ENCODE measurements at regions not wholly inside any gene's neighbourhood (a gene's known extent, or its start where the extent isn't known, plus 50 kb on each side); places are given as distances from the start of the nearest gene placed in this dataset.

DNA sequence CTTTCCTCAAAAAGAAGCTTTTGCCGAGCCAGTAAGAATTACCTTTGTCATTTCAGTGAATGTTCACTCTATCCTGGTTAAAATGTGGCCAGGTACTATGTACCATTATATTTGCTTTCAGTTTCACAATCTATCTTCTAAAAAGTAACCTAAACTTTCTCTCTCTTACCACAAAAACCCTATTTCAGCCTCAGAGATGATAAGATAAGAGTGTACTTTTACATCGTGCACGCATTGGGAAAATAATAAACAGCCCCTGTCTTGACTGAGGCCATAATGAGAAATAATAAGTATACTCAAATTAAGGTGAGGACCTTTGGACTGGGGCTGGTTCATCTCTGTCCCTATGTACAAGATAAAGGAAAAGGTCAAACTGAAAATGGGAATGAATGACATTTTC is 77.7 kb downstream of the ZNF726 start (continued):
- TF ChIP-seq, protein P1, sequence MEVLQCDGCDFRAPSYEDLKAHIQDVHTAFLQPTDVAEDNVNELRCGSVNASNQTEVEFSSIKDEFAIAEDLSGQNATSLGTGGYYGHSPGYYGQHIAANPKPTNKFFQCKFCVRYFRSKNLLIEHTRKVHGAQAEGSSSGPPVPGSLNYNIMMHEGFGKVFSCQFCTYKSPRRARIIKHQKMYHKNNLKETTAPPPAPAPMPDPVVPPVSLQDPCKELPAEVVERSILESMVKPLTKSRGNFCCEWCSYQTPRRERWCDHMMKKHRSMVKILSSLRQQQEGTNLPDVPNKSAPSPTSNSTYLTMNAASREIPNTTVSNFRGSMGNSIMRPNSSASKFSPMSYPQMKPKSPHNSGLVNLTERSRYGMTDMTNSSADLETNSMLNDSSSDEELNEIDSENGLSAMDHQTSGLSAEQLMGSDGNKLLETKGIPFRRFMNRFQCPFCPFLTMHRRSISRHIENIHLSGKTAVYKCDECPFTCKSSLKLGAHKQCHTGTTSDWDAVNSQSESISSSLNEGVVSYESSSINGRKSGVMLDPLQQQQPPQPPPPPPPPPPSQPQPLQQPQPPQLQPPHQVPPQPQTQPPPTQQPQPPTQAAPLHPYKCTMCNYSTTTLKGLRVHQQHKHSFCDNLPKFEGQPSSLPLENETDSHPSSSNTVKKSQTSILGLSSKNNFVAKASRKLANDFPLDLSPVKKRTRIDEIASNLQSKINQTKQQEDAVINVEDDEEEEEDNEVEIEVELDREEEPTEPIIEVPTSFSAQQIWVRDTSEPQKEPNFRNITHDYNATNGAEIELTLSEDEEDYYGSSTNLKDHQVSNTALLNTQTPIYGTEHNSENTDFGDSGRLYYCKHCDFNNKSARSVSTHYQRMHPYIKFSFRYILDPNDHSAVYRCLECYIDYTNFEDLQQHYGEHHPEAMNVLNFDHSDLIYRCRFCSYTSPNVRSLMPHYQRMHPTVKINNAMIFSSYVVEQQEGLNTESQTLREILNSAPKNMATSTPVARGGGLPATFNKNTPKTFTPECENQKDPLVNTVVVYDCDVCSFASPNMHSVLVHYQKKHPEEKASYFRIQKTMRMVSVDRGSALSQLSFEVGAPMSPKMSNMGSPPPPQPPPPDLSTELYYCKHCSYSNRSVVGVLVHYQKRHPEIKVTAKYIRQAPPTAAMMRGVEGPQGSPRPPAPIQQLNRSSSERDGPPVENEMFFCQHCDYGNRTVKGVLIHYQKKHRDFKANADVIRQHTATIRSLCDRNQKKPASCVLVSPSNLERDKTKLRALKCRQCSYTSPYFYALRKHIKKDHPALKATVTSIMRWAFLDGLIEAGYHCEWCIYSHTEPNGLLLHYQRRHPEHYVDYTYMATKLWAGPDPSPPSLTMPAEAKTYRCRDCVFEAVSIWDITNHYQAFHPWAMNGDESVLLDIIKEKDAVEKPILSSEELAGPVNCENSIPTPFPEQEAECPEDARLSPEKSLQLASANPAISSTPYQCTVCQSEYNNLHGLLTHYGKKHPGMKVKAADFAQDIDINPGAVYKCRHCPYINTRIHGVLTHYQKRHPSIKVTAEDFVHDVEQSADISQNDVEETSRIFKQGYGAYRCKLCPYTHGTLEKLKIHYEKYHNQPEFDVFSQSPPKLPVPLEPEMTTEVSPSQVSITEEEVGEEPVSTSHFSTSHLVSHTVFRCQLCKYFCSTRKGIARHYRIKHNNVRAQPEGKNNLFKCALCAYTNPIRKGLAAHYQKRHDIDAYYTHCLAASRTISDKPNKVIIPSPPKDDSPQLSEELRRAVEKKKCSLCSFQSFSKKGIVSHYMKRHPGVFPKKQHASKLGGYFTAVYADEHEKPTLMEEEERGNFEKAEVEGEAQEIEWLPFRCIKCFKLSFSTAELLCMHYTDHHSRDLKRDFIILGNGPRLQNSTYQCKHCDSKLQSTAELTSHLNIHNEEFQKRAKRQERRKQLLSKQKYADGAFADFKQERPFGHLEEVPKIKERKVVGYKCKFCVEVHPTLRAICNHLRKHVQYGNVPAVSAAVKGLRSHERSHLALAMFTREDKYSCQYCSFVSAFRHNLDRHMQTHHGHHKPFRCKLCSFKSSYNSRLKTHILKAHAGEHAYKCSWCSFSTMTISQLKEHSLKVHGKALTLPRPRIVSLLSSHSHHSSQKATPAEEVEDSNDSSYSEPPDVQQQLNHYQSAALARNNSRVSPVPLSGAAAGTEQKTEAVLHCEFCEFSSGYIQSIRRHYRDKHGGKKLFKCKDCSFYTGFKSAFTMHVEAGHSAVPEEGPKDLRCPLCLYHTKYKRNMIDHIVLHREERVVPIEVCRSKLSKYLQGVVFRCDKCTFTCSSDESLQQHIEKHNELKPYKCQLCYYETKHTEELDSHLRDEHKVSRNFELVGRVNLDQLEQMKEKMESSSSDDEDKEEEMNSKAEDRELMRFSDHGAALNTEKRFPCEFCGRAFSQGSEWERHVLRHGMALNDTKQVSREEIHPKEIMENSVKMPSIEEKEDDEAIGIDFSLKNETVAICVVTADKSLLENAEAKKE (CRISPR knock-in tag; IDR thresholded peaks at IDR 0.05), result no peak
- TF ChIP-seq, protein P2, sequence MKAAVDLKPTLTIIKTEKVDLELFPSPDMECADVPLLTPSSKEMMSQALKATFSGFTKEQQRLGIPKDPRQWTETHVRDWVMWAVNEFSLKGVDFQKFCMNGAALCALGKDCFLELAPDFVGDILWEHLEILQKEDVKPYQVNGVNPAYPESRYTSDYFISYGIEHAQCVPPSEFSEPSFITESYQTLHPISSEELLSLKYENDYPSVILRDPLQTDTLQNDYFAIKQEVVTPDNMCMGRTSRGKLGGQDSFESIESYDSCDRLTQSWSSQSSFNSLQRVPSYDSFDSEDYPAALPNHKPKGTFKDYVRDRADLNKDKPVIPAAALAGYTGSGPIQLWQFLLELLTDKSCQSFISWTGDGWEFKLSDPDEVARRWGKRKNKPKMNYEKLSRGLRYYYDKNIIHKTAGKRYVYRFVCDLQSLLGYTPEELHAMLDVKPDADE (IDR thresholded peaks at IDR 0.05), result no peak
- TF ChIP-seq EZH2 (IDR thresholded peaks at IDR 0.05; ENCODE audit: low read depth, unreplicated experiment) (no peak), STAT1 (IDR thresholded peaks at IDR 0.05; ENCODE audit: unreplicated experiment) (no peak), EZH2phosphoT487 (IDR thresholded peaks at IDR 0.05; ENCODE audit: unreplicated experiment) (no peak)

DNA sequence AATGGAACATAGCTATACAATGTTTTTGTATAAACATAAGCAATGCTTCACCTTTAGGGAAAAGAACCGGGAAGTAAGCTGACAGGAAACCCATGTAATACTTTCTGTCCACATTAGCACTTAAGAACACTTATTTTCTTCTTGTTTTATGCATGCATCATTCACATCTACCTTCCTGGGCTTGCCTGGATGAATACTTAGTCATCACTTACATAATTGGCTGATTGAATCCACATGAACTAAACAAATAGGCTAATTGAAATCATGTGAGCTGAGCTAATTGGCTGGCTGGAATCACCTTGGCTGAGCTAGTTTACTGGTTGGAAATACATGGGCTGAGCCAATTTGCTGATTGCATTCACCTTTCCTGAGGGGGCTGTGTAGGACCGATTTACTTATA is 78.8 kb downstream of the ZNF726 start:
- ATAC-seq (no peak), DNase-seq (ENCODE audit: low spot score) (no peak)
- Mint-ChIP-seq H3K4me1 (no peaks in the 10 kb centered on the region), H3K4me3 (no peak overlapping the region), H3K27me3 (ENCODE audit: insufficient read depth, low read depth, poor library complexity) (peaks cover 2% of the 10 kb centered on the region), H3K36me3 (ENCODE audit: low read depth) (peaks cover 25% of the 10 kb centered on the region), H3K27ac (no peak overlapping the region), H3K9me3 (peaks cover 87% of the 10 kb centered on the region)
- Histone ChIP-seq H4K20me1 (replicated peaks; ENCODE audit: insufficient read depth) (no peaks in the 10 kb centered on the region), H3K4me1 (ENCODE audit: insufficient read depth) (no peaks in the 10 kb centered on the region), H3K79me2 (replicated peaks; ENCODE audit: insufficient read depth) (no peaks in the 10 kb centered on the region), H3F3A (replicated peaks; ENCODE audit: low read depth) (no peaks in the 10 kb centered on the region), H2AFZ (no peak overlapping the region), H3K4me3 (no peak overlapping the region), H3K36me3 (ENCODE audit: insufficient read depth) (no peaks in the 10 kb centered on the region; the same call in 1 of the 2 replicates), H3K4me2 (no peak overlapping the region), H3K27me3 (ENCODE audit: insufficient read depth) (no peaks in the 10 kb centered on the region), H3K9me2 (ENCODE audit: insufficient read depth) (no peaks in the 10 kb centered on the region), H3K27ac (ENCODE audit: low read depth) (no peak overlapping the region)
- TF ChIP-seq STAT1 (IDR thresholded peaks at IDR 0.05; ENCODE audit: unreplicated experiment) (no peak), JUNB (IDR thresholded peaks at IDR 0.05; ENCODE audit: unreplicated experiment) (no peak), ZNF331 (CRISPR knock-in tag; IDR thresholded peaks at IDR 0.05; ENCODE audit: low read depth) (no peak)
- TF ChIP-seq, protein P1 (CRISPR knock-in tag; IDR thresholded peaks at IDR 0.05), result no peak
